ENCODE measurements at regions not wholly inside any gene's neighbourhood (a gene's known extent, or its start where the extent isn't known, plus 50 kb on each side); places are given as distances from the start of the nearest gene placed in this dataset.
"Not testable (repeated sequence)": the region's sequence is repeated elsewhere in the genome, so short reads cannot be mapped to it uniquely, and the experiment has no call there.

DNA sequence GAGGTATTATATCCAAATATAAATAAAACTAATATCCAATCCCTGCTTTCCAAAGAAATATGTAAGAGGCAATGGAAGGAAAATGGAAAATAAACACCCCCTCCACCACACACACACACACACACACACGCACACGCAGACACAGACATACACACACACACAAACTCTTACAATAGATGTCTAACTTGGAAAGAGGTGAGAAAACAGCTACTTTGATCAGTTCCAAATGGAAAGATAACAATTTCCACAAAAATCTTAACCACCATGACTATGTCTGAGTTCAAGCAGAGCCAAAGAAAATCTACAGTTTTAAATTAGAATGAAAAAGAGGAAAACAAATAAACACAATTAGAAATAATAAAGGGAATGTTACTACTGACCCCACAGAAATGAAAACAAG, 285.3 kb upstream of the TGFBR2 start:
- no peak for TF ChIP-seq ZFX (IDR thresholded peaks at IDR 0.05; ENCODE audit: borderline replicate concordance)
- TF ChIP-seq, protein P1, sequence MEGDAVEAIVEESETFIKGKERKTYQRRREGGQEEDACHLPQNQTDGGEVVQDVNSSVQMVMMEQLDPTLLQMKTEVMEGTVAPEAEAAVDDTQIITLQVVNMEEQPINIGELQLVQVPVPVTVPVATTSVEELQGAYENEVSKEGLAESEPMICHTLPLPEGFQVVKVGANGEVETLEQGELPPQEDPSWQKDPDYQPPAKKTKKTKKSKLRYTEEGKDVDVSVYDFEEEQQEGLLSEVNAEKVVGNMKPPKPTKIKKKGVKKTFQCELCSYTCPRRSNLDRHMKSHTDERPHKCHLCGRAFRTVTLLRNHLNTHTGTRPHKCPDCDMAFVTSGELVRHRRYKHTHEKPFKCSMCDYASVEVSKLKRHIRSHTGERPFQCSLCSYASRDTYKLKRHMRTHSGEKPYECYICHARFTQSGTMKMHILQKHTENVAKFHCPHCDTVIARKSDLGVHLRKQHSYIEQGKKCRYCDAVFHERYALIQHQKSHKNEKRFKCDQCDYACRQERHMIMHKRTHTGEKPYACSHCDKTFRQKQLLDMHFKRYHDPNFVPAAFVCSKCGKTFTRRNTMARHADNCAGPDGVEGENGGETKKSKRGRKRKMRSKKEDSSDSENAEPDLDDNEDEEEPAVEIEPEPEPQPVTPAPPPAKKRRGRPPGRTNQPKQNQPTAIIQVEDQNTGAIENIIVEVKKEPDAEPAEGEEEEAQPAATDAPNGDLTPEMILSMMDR (IDR thresholded peaks at IDR 0.05): no peak
- H3K27ac ChIP-seq: no peak overlapping the region

DNA sequence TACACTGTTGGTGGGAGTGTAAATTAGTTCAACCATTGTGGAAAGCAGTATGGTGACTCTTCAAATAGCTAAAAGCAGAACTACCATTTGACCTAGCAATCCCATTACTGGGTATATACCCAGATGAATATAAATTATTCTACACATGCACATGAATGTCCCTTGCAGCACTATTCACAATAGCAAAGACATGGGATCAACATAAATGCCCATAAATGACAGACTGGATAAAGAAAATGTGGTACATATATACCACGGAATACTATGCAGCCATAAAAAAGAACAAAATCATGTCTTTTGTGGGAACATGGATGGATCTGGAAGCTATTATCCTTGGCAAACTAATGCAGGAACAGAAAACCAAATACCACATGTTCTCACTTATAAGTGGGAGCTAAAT, 282.8 kb upstream of the TGFBR2 start:
- H3K27ac ChIP-seq: not testable (repeated sequence)

DNA sequence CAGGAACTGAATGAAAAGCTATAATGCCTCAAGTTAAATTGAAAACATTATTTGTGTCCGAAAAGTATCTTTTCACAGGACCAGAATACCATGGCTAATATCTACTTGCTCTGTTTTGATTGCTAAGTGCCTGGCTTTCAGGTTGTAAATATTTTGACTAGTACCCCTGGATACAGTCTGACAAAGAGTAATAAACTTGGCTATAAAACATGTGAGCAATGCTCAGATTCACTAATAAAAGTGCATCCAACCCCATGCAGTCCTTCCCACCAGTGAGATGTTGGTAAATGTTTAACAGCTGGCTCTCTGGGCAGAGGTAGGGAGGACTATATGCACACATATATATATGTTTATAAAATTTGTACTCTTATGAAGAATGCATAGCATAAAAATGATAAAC, 281.8 kb upstream of the TGFBR2 start:
- TF ChIP-seq, protein P1 (IDR thresholded peaks at IDR 0.05): no peak
- no peak for TF ChIP-seq ZFX (IDR thresholded peaks at IDR 0.05; ENCODE audit: borderline replicate concordance)
- no peak overlapping the region; the same call in 1 of the 2 replicates for H3K27ac ChIP-seq

DNA sequence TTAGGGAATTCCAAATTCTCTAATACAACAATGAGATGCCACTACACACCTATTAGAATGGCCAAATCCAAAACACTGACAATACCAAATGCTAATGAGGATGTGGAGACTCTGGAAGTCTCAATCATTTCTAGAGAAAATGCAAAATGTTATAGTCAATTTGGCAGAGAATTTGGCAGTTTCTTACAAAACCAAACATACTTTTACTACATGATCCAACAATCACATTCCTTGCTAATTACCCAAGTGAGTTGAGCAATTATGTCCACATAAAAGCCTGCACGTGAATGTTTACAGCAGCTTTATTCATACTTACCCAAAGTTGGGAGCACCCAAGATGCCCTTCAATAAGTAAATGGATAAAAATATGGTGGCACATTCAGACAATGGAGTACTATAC, 278.4 kb upstream of the TGFBR2 start:
- not testable (repeated sequence) for H3K27ac ChIP-seq

DNA sequence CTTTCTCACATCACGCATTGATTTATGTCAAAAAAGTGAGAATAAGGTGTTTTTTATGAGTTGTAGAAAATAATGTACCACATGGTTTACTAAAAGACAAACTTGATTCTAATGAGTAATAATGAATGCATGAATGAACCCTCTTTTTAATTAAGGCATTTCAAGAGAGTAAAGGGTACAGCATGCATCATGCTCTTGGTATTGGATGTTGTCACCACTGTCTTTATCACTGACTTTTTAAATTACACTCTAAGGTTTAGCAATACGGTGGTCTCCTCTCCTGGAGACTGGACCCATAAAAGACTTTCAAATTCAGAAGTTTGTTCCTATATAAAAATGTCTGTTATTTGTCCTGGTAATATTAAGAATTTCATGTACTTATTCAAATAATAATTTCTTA, 277.5 kb upstream of the TGFBR2 start:
- not testable (repeated sequence) for H3K27ac ChIP-seq

DNA sequence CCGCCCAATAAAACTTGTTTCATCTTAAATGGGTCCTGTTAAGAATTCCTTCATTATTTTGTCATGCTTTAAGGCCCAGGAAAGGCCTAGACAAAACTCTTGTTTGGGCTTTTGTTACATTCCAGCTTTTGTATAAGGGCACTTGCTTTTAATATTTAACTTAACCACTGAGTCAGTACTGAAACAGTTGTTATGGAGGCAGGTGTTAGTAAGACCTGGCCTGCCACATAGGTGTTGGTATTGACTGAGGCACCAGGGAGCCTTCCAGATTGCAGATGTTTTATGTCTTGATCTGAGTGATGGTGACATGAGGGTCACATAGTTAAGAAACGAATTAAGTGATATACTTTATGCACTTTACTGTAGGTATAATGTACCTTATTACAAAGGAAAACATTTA, 274.9 kb upstream of the TGFBR2 start:
- no peak overlapping the region for H3K27ac ChIP-seq
- TF ChIP-seq ZFX (IDR thresholded peaks at IDR 0.05; ENCODE audit: borderline replicate concordance): no peak
- TF ChIP-seq, protein P1 (IDR thresholded peaks at IDR 0.05): no peak

DNA sequence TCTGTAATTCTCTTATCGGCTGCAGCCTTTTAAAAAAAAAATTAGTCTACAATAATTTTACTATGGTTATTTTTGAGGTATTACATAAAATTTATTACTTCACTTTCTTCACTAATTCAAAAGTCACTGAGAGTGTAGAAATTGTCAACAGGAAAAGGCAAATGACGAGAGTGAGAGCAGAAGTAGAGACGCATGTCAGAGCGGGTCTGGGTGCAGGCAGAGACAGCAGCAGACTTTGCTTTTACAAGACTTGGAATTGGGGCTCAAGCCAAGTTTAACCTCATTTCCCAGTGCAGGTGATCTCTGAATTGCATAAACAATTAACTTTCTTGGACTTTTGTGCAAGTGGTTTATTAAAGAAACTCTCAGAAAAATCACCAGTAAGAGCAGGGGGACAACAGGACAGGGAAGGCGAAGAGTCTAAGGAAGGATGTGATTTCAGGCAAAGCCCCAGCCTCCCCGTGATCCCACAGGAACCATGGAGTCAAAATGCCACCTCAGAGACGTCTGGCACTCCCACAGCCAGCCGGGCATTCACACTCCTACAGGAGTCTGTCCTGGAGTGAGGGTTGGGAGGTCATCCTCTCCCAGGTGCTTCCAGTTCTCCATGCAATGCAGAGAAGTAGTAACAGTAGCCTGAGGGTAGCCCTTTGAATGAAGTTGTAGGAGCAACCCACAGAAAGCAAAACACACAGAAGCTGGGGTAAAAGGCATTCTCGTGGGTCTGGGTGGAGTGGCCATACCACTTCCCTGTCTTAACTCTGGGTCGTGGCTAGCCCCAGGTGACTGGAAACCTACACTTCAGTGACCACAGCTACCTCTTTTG, 274.0 kb upstream of the TGFBR2 start:
- H3K27ac ChIP-seq: no peak overlapping the region
- TF ChIP-seq ZFX (IDR thresholded peaks at IDR 0.05; ENCODE audit: borderline replicate concordance): no peak
- TF ChIP-seq, protein P1 (IDR thresholded peaks at IDR 0.05): no peak

DNA sequence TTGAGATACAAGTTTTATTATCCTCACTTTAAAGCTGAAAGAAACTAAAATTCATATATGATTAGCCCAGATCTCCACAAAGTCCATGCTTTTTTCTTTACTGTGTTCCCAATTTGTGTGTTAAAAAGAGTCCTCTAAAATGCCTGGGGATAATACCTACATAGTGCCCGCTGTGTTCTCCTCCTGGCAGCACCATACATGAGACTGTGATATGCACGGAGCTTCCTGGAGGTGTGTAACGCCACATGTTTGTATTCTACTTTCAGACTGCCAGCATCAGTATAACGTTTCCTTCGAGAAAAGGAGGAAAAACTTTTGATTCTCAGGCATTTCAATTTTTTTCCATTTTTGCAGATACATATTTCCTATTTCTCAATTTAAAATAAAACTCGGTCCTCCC, 273.3 kb upstream of the TGFBR2 start:
- H3K27ac ChIP-seq: no peak overlapping the region

DNA sequence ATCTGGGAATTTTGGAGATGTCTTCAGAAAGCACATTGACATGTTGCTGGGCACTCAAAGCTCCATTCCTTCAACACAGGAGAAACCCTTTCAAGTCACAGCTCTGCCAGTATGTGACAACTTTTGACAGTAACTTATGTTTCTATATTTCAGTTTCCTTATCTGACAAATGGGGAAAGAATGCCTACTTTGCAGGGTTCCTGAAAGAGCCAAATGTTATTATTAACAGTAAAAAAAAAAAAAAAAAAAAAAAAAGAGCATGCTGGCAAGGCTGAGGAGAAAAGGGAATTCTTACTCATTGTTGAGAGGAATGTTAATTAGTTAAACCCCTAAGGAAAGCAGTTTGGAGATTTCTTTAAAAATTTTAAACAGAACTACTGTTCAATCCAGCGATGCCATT, 272.5 kb upstream of the TGFBR2 start:
- TF ChIP-seq, protein P1 (IDR thresholded peaks at IDR 0.05): no peak
- no peak for TF ChIP-seq ZFX (IDR thresholded peaks at IDR 0.05; ENCODE audit: borderline replicate concordance)

More for the DNA sequence above, 273.3 kb upstream of the TGFBR2 start:
- TF ChIP-seq, protein P1 (IDR thresholded peaks at IDR 0.05): no peak

More for the DNA sequence above, 272.5 kb upstream of the TGFBR2 start:
- H3K27ac ChIP-seq: no peak overlapping the region

Measured in 22Rv1 (cell line).